ENCODE measurements at regions not wholly inside any gene's neighbourhood (a gene's known extent, or its start where the extent isn't known, plus 50 kb on each side); places are given as distances from the start of the nearest gene placed in this dataset.

- H3K36me3 ChIP-seq (ENCODE audit: insufficient read depth, low read length), result no peaks in the 10 kb centered on the region
- H3K27ac ChIP-seq (ENCODE audit: low read depth, low read length, poor library complexity, severe bottlenecking), result no peak overlapping the region
- no TSS peak for BruUV-seq (replicated peaks)
- ChIA-PET CTCF (ENCODE audit: unreplicated experiment) (no interaction called here), POLR2A (no interaction called here)
- no peaks in the 10 kb centered on the region for H4K20me1 ChIP-seq (ENCODE audit: insufficient read depth, low read length)
- TF ChIP-seq CTCF (conservative IDR thresholded peaks at IDR 0.05; ENCODE audit: low read length), result no peak
- no peak for TF ChIP-seq EZH2phosphoT487 (IDR thresholded peaks at IDR 0.05; ENCODE audit: borderline replicate concordance, low read depth, low read length)
- H3K9me3 ChIP-seq (ENCODE audit: low read length), result no peaks in the 10 kb centered on the region
- DNase-seq (ENCODE audit: low spot score), result no peak
- no peaks in the 10 kb centered on the region for H3K79me2 ChIP-seq (ENCODE audit: insufficient read depth, low read depth, low read length)
- H3K4me1 ChIP-seq (ENCODE audit: insufficient read depth, low read length, poor library complexity, severe bottlenecking), result no peaks in the 10 kb centered on the region
- no peak overlapping the region for H2AFZ ChIP-seq (ENCODE audit: low read length)
- H3K9me2 ChIP-seq (ENCODE audit: insufficient read depth, low read length), result no peaks in the 10 kb centered on the region
- intact Hi-C loops (cut with micrococcal nuclease; ENCODE audit: unreplicated experiment), result no loop called here
- no peak overlapping the region for H3K4me2 ChIP-seq (ENCODE audit: low read length)
- no peak overlapping the region for H3K4me3 ChIP-seq (ENCODE audit: low read depth, low read length, poor library complexity, severe bottlenecking)
Measured at GRCh38 chr2:117190856-117191559, 623.5 kb upstream of the DDX18 start.

GRCh38 chr2:117195381-117195780 lies 619.1 kb upstream of the DDX18 start:
- H3K4me2 ChIP-seq (ENCODE audit: low read length), result no peak overlapping the region
- no peaks in the 10 kb centered on the region for H3K9me2 ChIP-seq (ENCODE audit: insufficient read depth, low read length)
- H3K36me3 ChIP-seq (ENCODE audit: insufficient read depth, low read length), result no peaks in the 10 kb centered on the region
- H3K4me1 ChIP-seq (ENCODE audit: insufficient read depth, low read length, poor library complexity, severe bottlenecking), result no peaks in the 10 kb centered on the region
- BruUV-seq (replicated peaks), result no TSS peak
- no peaks in the 10 kb centered on the region for H3K9me3 ChIP-seq (ENCODE audit: low read length)
- H3K79me2 ChIP-seq (ENCODE audit: insufficient read depth, low read depth, low read length), result no peaks in the 10 kb centered on the region
- H3K27ac ChIP-seq (ENCODE audit: low read depth, low read length, poor library complexity, severe bottlenecking), result no peak overlapping the region
- H2AFZ ChIP-seq (ENCODE audit: low read length), result no peak overlapping the region
- no peaks in the 10 kb centered on the region for H4K20me1 ChIP-seq (ENCODE audit: insufficient read depth, low read length)
- intact Hi-C loops (cut with micrococcal nuclease; ENCODE audit: unreplicated experiment), result no loop called here
- POLR2A ChIA-PET, result interaction anchor here (1.7 to 1.9 kb wide), 2 partner anchors 12 to 16 kb away, joined by 7 to 8 read pairs; no protein-coding TSS in a partner anchor
- TF ChIP-seq EZH2phosphoT487 (IDR thresholded peaks at IDR 0.05; ENCODE audit: borderline replicate concordance, low read depth, low read length) (no peak), CTCF (conservative IDR thresholded peaks at IDR 0.05; ENCODE audit: low read length) (no peak)
- CTCF ChIA-PET (ENCODE audit: unreplicated experiment), result no interaction called here
- H3K4me3 ChIP-seq (ENCODE audit: low read depth, low read length, poor library complexity, severe bottlenecking), result no peak overlapping the region
- no peak for DNase-seq (ENCODE audit: low spot score)

- no peaks in the 10 kb centered on the region for H3K4me1 ChIP-seq (ENCODE audit: insufficient read depth, low read length, poor library complexity, severe bottlenecking)
- H3K36me3 ChIP-seq (ENCODE audit: insufficient read depth, low read length), result no peaks in the 10 kb centered on the region
- H3K79me2 ChIP-seq (ENCODE audit: insufficient read depth, low read depth, low read length), result no peaks in the 10 kb centered on the region
- DNase-seq (ENCODE audit: low spot score), result no peak
- H3K4me2 ChIP-seq (ENCODE audit: low read length), result no peak overlapping the region
- no peaks in the 10 kb centered on the region for H3K9me3 ChIP-seq (ENCODE audit: low read length)
- H4K20me1 ChIP-seq (ENCODE audit: insufficient read depth, low read length), result no peaks in the 10 kb centered on the region
- H2AFZ ChIP-seq (ENCODE audit: low read length), result no peak overlapping the region
- H3K27ac ChIP-seq (ENCODE audit: low read depth, low read length, poor library complexity, severe bottlenecking), result no peak overlapping the region
- H3K9me2 ChIP-seq (ENCODE audit: insufficient read depth, low read length), result no peaks in the 10 kb centered on the region
- POLR2A ChIA-PET, result interaction anchor here (0.7 to 1.1 kb wide), 2 partner anchors 10 to 12 kb away, joined by 3 to 4 read pairs; no protein-coding TSS in a partner anchor
- H3K4me3 ChIP-seq (ENCODE audit: low read depth, low read length, poor library complexity, severe bottlenecking), result no peak overlapping the region
- TF ChIP-seq EZH2phosphoT487 (IDR thresholded peaks at IDR 0.05; ENCODE audit: borderline replicate concordance, low read depth, low read length) (no peak), CTCF (conservative IDR thresholded peaks at IDR 0.05; ENCODE audit: low read length) (no peak)
- CTCF ChIA-PET (ENCODE audit: unreplicated experiment), result no interaction called here
- BruUV-seq (replicated peaks), result no TSS peak
- intact Hi-C loops (cut with micrococcal nuclease; ENCODE audit: unreplicated experiment), result no loop called here
Measured at GRCh38 chr2:117199511-117199910, 615.0 kb upstream of the DDX18 start.
